ENCODE measurements at regions not wholly inside any gene's neighbourhood (a gene's known extent, or its start where the extent isn't known, plus 50 kb on each side); places are given as distances from the start of the nearest gene placed in this dataset.
A peak's percentile ranks its signal among the peaks of the same experiment; 100 is the strongest.

- no peak for TF ChIP-seq CTCF (IDR thresholded peaks at IDR 0.05; ENCODE audit: low read depth, low read length)
Observed at GRCh38 chr14:62103464-62103863, 341.2 kb downstream of the SNAPC1 start.

GRCh38 chr14:62110941-62111340 is 348.7 kb downstream of the SNAPC1 start:
- Histone ChIP-seq H3K36me3 (no peaks in the 10 kb centered on the region), H3K9me3 (ENCODE audit: severe bottlenecking) (no peaks in the 10 kb centered on the region), H3K27me3 (ENCODE audit: insufficient read depth, low read depth, severe bottlenecking) (no peaks in the 10 kb centered on the region), H3K4me3 (ENCODE audit: low read depth, low read length) (no peak overlapping the region), H3K27ac (no peak overlapping the region)
- DNase-seq: no peak
- TF ChIP-seq CTCF (IDR thresholded peaks at IDR 0.05; ENCODE audit: low read depth, low read length): no peak

More at GRCh38 chr14:62103464-62103863, 341.2 kb downstream of the SNAPC1 start:
- H3K27me3 ChIP-seq (ENCODE audit: insufficient read depth, low read depth, severe bottlenecking): no peaks in the 10 kb centered on the region
- no peak overlapping the region for H3K4me3 ChIP-seq (ENCODE audit: low read depth, low read length)
- DNase-seq: no peak
- no peaks in the 10 kb centered on the region for H3K36me3 ChIP-seq
- H3K9me3 ChIP-seq (ENCODE audit: severe bottlenecking): no peaks in the 10 kb centered on the region
- no peak overlapping the region for H3K27ac ChIP-seq

GRCh38 chr14:62117010-62117750 is 355.0 kb downstream of the SNAPC1 start:
- H3K27ac ChIP-seq: no peak overlapping the region
- no peaks in the 10 kb centered on the region for H3K9me3 ChIP-seq (ENCODE audit: severe bottlenecking)
- no peaks in the 10 kb centered on the region for H3K27me3 ChIP-seq (ENCODE audit: insufficient read depth, low read depth, severe bottlenecking)
- no peaks in the 10 kb centered on the region for H3K36me3 ChIP-seq
- peak; percentile 76 for TF ChIP-seq CTCF (IDR thresholded peaks at IDR 0.05; ENCODE audit: low read depth, low read length)
- DNase-seq: peak; percentile 82
- H3K4me3 ChIP-seq (ENCODE audit: low read depth, low read length): peak overlapping the region; percentile 54

- no peak for DNase-seq
- no peak for TF ChIP-seq CTCF (IDR thresholded peaks at IDR 0.05; ENCODE audit: low read depth, low read length)
- Histone ChIP-seq H3K4me3 (ENCODE audit: low read depth, low read length) (peak overlapping the region; percentile 54), H3K27me3 (ENCODE audit: insufficient read depth, low read depth, severe bottlenecking) (no peaks in the 10 kb centered on the region), H3K36me3 (no peaks in the 10 kb centered on the region), H3K9me3 (ENCODE audit: severe bottlenecking) (no peaks in the 10 kb centered on the region), H3K27ac (no peak overlapping the region)
Observed at GRCh38 chr14:62117751-62118105, 355.5 kb downstream of the SNAPC1 start.

GRCh38 chr14:62118461-62118860 is 356.2 kb downstream of the SNAPC1 start:
- no peaks in the 10 kb centered on the region for H3K36me3 ChIP-seq
- H3K27ac ChIP-seq: no peak overlapping the region
- no peaks in the 10 kb centered on the region for H3K27me3 ChIP-seq (ENCODE audit: insufficient read depth, low read depth, severe bottlenecking)
- DNase-seq: no peak
- H3K9me3 ChIP-seq (ENCODE audit: severe bottlenecking): no peaks in the 10 kb centered on the region
- H3K4me3 ChIP-seq (ENCODE audit: low read depth, low read length): no peak overlapping the region
- TF ChIP-seq CTCF (IDR thresholded peaks at IDR 0.05; ENCODE audit: low read depth, low read length): no peak

- no peaks in the 10 kb centered on the region for H3K36me3 ChIP-seq
- TF ChIP-seq CTCF (IDR thresholded peaks at IDR 0.05; ENCODE audit: low read depth, low read length): no peak
- no peak for DNase-seq
- no peak overlapping the region for H3K27ac ChIP-seq
- H3K27me3 ChIP-seq (ENCODE audit: insufficient read depth, low read depth, severe bottlenecking): no peaks in the 10 kb centered on the region
- H3K4me3 ChIP-seq (ENCODE audit: low read depth, low read length): no peak overlapping the region
- no peaks in the 10 kb centered on the region for H3K9me3 ChIP-seq (ENCODE audit: severe bottlenecking)
Observed at GRCh38 chr14:62118871-62119270, 356.7 kb downstream of the SNAPC1 start.
